ENCODE measurements at regions not wholly inside any gene's neighbourhood (a gene's known extent, or its start where the extent isn't known, plus 50 kb on each side); places are given as distances from the start of the nearest gene placed in this dataset.
A peak's percentile ranks its signal among the peaks of the same experiment; 100 is the strongest.
"Not testable (repeated sequence)": the region's sequence is repeated elsewhere in the genome, so short reads cannot be mapped to it uniquely, and the experiment has no call there.

GRCh38 chr7:152594801-152595200 is 81.1 kb downstream of the XRCC2 start:
- ChIA-PET POLR2A (no interaction called here), CTCF (no interaction called here)
- Histone ChIP-seq H3K36me3 (ENCODE audit: control insufficient read depth, insufficient read depth, low read length) (no peaks in the 10 kb centered on the region), H3K27me3 (ENCODE audit: control insufficient read depth, insufficient read depth, low read length) (no peaks in the 10 kb centered on the region), H3K4me3 (ENCODE audit: low read depth, low read length) (no peak overlapping the region)
- DNase-seq (ENCODE audit: low read depth): no peak
- no peak for TF ChIP-seq CTCF (IDR thresholded peaks at IDR 0.05; ENCODE audit: insufficient read depth, low read depth, low read length)

- no peak for DNase-seq (ENCODE audit: low read depth)
- H3K36me3 ChIP-seq (ENCODE audit: control insufficient read depth, insufficient read depth, low read length): no peaks in the 10 kb centered on the region
- no peaks in the 10 kb centered on the region for H3K27me3 ChIP-seq (ENCODE audit: control insufficient read depth, insufficient read depth, low read length)
- H3K4me3 ChIP-seq (ENCODE audit: low read depth, low read length): no peak overlapping the region
- CTCF ChIA-PET: interaction anchor here (0.7 kb wide), 1 partner anchor 8 kb away, joined by 3 read pairs; no protein-coding TSS in a partner anchor
- TF ChIP-seq CTCF (IDR thresholded peaks at IDR 0.05; ENCODE audit: insufficient read depth, low read depth, low read length): no peak
- POLR2A ChIA-PET: no interaction called here
Observed at GRCh38 chr7:152591976-152592375, 84.0 kb downstream of the XRCC2 start.

GRCh38 chr7:152590481-152590880 is 85.5 kb downstream of the XRCC2 start:
- Histone ChIP-seq H3K4me3 (ENCODE audit: low read depth, low read length) (no peak overlapping the region), H3K27me3 (ENCODE audit: control insufficient read depth, insufficient read depth, low read length) (no peaks in the 10 kb centered on the region), H3K36me3 (ENCODE audit: control insufficient read depth, insufficient read depth, low read length) (no peaks in the 10 kb centered on the region)
- TF ChIP-seq CTCF (IDR thresholded peaks at IDR 0.05; ENCODE audit: insufficient read depth, low read depth, low read length): no peak
- DNase-seq (ENCODE audit: low read depth): no peak
- CTCF ChIA-PET: interaction anchor here (0.6 kb wide), 1 partner anchor 235 kb away, joined by 3 read pairs; no protein-coding TSS in a partner anchor
- POLR2A ChIA-PET: no interaction called here

GRCh38 chr7:152589821-152590220 is 86.1 kb downstream of the XRCC2 start:
- CTCF ChIA-PET; POLR2A ChIA-PET; H3K27me3 ChIP-seq (ENCODE audit: control insufficient read depth, insufficient read depth, low read length); DNase-seq (ENCODE audit: low read depth); H3K36me3 ChIP-seq (ENCODE audit: control insufficient read depth, insufficient read depth, low read length); H3K4me3 ChIP-seq (ENCODE audit: low read depth, low read length): not testable (repeated sequence)

GRCh38 chr7:152588350-152588749 is 87.6 kb downstream of the XRCC2 start:
- H3K36me3 ChIP-seq (ENCODE audit: control insufficient read depth, insufficient read depth, low read length): no peaks in the 10 kb centered on the region
- CTCF ChIA-PET: no interaction called here
- TF ChIP-seq CTCF (IDR thresholded peaks at IDR 0.05; ENCODE audit: insufficient read depth, low read depth, low read length): no peak
- POLR2A ChIA-PET: no interaction called here
- H3K27me3 ChIP-seq (ENCODE audit: control insufficient read depth, insufficient read depth, low read length): no peaks in the 10 kb centered on the region
- DNase-seq (ENCODE audit: low read depth): peak; percentile 19
- H3K4me3 ChIP-seq (ENCODE audit: low read depth, low read length): no peak overlapping the region

GRCh38 chr7:152587366-152587765 is 88.6 kb downstream of the XRCC2 start:
- TF ChIP-seq CTCF (IDR thresholded peaks at IDR 0.05; ENCODE audit: insufficient read depth, low read depth, low read length): no peak
- ChIA-PET POLR2A (no interaction called here), CTCF (no interaction called here)
- Histone ChIP-seq H3K36me3 (ENCODE audit: control insufficient read depth, insufficient read depth, low read length) (no peaks in the 10 kb centered on the region), H3K4me3 (ENCODE audit: low read depth, low read length) (no peak overlapping the region), H3K27me3 (ENCODE audit: control insufficient read depth, insufficient read depth, low read length) (no peaks in the 10 kb centered on the region)
- no peak for DNase-seq (ENCODE audit: low read depth)
